Vagina (tissue), 2 donors: ENCODE measurements at regions not wholly inside any gene's neighbourhood (a gene's known extent, or its start where the extent isn't known, plus 50 kb on each side); places are given as distances from the start of the nearest gene placed in this dataset.

Experiments used
- POLR2A ChIP-seq, 2 donors: fragments of 450-650 bp; IDR thresholded peaks; one replicate each; pipeline ENCODE4 v1.6.1; 2017; ENCODE audit warnings: antibody characterized with exemption in 2 of 2, mild to moderate bottlenecking in 2 of 2, moderate library complexity in 2 of 2
- POLR2AphosphoS5 ChIP-seq, 2 donors: sonication (generic); formaldehyde crosslinking; IDR thresholded peaks; one replicate each; pipeline ENCODE4 v1.9.0; 2017; ENCODE audit warnings: antibody characterized with exemption in 2 of 2, mild to moderate bottlenecking in 2 of 2, low read depth in 1 of 2; ENCODE audit not compliant: insufficient read depth in 1 of 2

DNA sequence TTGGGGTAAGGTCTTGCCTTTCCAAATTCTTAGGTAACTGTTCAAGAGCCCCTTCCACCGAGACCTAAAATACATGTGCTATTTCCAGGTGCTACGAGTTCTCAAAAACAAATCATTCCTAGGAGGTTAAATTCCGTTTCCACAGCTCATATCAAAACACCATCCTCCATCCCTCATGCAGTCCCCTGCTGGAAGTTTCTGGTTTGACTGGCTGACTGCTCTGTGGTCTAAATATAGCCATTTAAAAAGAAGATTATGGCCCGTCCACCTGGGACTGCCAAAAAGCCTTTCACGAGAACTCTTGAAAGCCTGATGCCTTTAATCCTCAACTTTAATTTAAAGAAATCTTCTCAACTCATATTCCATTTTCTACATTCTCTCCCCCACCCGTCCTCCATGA, 201.5 kb upstream of the MYL2 start:
- TF ChIP-seq POLR2AphosphoS5 (IDR thresholded peaks at IDR 0.05; ENCODE audit: insufficient read depth in 1 of 2, low read depth in 1 of 2) (no peak), POLR2A (IDR thresholded peaks at IDR 0.05) (no peak)
